A549 (cell line): ENCODE measurements at regions not wholly inside any gene's neighbourhood (a gene's known extent, or its start where the extent isn't known, plus 50 kb on each side); places are given as distances from the start of the nearest gene placed in this dataset.

Experiments
- CHD4 ChIP-seq: fragments of 200-600 bp; sonication (generic); IDR thresholded peaks from 2 replicates; pipeline ENCODE4 v1.6.1; 2016; ENCODE audit warnings: antibody characterized with exemption, mild to moderate bottlenecking, borderline replicate concordance
- CTCF ChIP-seq: fragments of >200 bp; sonication (Bioruptor Twin); formaldehyde crosslinking; IDR thresholded peaks from 3 replicates; pipeline ENCODE4 v1.5.1; 2016
- EP300 ChIP-seq, 2 experiments: fragments of >200 bp; sonication (Bioruptor Twin); formaldehyde crosslinking; IDR thresholded peaks; 2 replicates in 1 of 2; 3 replicates in 1 of 2; pipeline ENCODE4 v1.6.1; 2016 to 2017
- HDAC2 ChIP-seq: fragments of 200-600 bp; sonication (generic); IDR thresholded peaks from 2 replicates; pipeline ENCODE4 v1.6.1; 2016
- JUNB ChIP-seq: fragments of >200 bp; sonication (Bioruptor Twin); formaldehyde crosslinking; IDR thresholded peaks from 2 replicates; pipeline ENCODE4 v1.6.1; 2016
- KDM1A ChIP-seq: fragments of 200-600 bp; sonication (generic); IDR thresholded peaks from 2 replicates; pipeline ENCODE4 v1.6.1; 2016; ENCODE audit warnings: low read depth, mild to moderate bottlenecking
- NFE2L2 ChIP-seq: fragments of 150-350 bp; conservative IDR thresholded peaks from 2 replicates; pipeline ENCODE4 v1.6.1; 2014; ENCODE audit warnings: low read length
- POLR2A ChIP-seq: IDR thresholded peaks from 2 replicates; pipeline ENCODE4 v1.6.1; 2012; ENCODE audit warnings: mild to moderate bottlenecking, low read length
- RNF2 ChIP-seq: fragments of 200-600 bp; sonication (generic); IDR thresholded peaks from 2 replicates; pipeline ENCODE4 v1.6.1; 2016; ENCODE audit warnings: low read depth, mild to moderate bottlenecking, antibody characterized with exemption, moderate library complexity, borderline replicate concordance
- ZNF302 ChIP-seq: fragments of 250-450 bp; sonication (Bioruptor Pico); IDR thresholded peaks from 2 replicates; pipeline ENCODE4 v1.9.0; 2021; ENCODE audit warnings: inconsistent platforms, mild to moderate bottlenecking, moderate library complexity

- TF ChIP-seq ZNF302 (CRISPR knock-in tag) (no peak), POLR2A (no peak), CTCF (no peak), RNF2 (no peak), CHD4 (no peak), EP300 (IDR thresholded peaks at IDR 0.05) (no peak), JUNB (no peak), NFE2L2 (no peak), KDM1A (no peak), HDAC2 (no peak)
Measured at GRCh38 chr15:95916568-95916967, 413.9 kb upstream of the NR2F2 start.
